ENCODE measurements at regions not wholly inside any gene's neighbourhood (a gene's known extent, or its start where the extent isn't known, plus 50 kb on each side); places are given as distances from the start of the nearest gene placed in this dataset.

- TF ChIP-seq RREB1 (CRISPR knock-in tag; IDR thresholded peaks at IDR 0.05) (no peak), ZNF507 (tag; conservative IDR thresholded peaks at IDR 0.05) (no peak)
Measured at GRCh38 chr1:195325181-195325580, 1283.1 kb downstream of the KCNT2 start (continued).

- H3K36me3 ChIP-seq (ENCODE audit: control insufficient read depth, insufficient read depth, low read length): no peaks in the 10 kb centered on the region
- no TSS peak for BruUV-seq (replicated peaks)
- no peak overlapping the region for H2AFZ ChIP-seq (ENCODE audit: low read depth, low read length)
- no peak overlapping the region for H3K27ac ChIP-seq (ENCODE audit: extremely low read depth, low read depth, low read length)
- DNase-seq (ENCODE audit: extremely low read depth in 1 of 4, low spot score in 3 of 4): no peak
- no peaks in the 10 kb centered on the region for H4K20me1 ChIP-seq (replicated peaks; ENCODE audit: control insufficient read depth, insufficient read depth, low read length)
- H3K4me2 ChIP-seq (ENCODE audit: insufficient read depth, low read length): no peak overlapping the region
- ChIA-PET CTCF (ENCODE audit: low intra/inter-chr PET ratio) (no interaction called here), POLR2A (no interaction called here)
- in situ Hi-C loops (cut with MboI) (no loop called here), intact Hi-C loops (cut with micrococcal nuclease) (no loop called here)
- no peaks in the 10 kb centered on the region for H3K27me3 ChIP-seq (ENCODE audit: control insufficient read depth in 2 of 2, insufficient read depth in 2 of 2, low read length in 2 of 2)
- no peak for ATAC-seq
- 2% methylated on average over 4 of the region's 4 CpGs for WGBS (ENCODE audit: insufficient coverage, low coverage, missing lambda C conversion rate)
- H3K9ac ChIP-seq (ENCODE audit: insufficient read depth in 1 of 2, low read depth in 2 of 2, low read length in 2 of 2): no peak overlapping the region
- TF ChIP-seq ZNF583 (CRISPR knock-in tag; IDR thresholded peaks at IDR 0.05) (no peak), PRDM10 (IDR thresholded peaks at IDR 0.05; ENCODE audit: partially characterized antibody) (no peak), ZNF639 (CRISPR knock-in tag; conservative IDR thresholded peaks at IDR 0.05 in 1 of 2, IDR thresholded peaks at IDR 0.05 in 1 of 2) (no peak), MEF2A (IDR thresholded peaks at IDR 0.05; ENCODE audit: control insufficient read depth, low read depth, low read length) (no peak), EGR1 (conservative IDR thresholded peaks at IDR 0.05) (no peak), HNRNPL (IDR thresholded peaks at IDR 0.05; ENCODE audit: low read depth, low read length) (no peak), KDM2B (CRISPR knock-in tag; IDR thresholded peaks at IDR 0.05) (no peak), SMARCA4 (IDR thresholded peaks at IDR 0.05) (no peak)
- H3K4me3 ChIP-seq: no peak overlapping the region
- H3K79me2 ChIP-seq (ENCODE audit: control insufficient read depth, insufficient read depth, low read length): no peaks in the 10 kb centered on the region
- no peak for FAIRE-seq
- no peaks in the 10 kb centered on the region for H3K9me1 ChIP-seq (ENCODE audit: control insufficient read depth, insufficient read depth, low read length)
- no peaks in the 10 kb centered on the region for H3K4me1 ChIP-seq (replicated peaks in 1 of 2; ENCODE audit: control insufficient read depth in 2 of 2, insufficient read depth in 2 of 2, low read length in 2 of 2)
- no peaks in the 10 kb centered on the region; the same call in 1 of the 2 replicates for H3K9me3 ChIP-seq (replicated peaks; ENCODE audit: control insufficient read depth, insufficient read depth, low read depth, low read length)
Measured at GRCh38 chr1:195306281-195306680, 1302.0 kb downstream of the KCNT2 start.

Data from K562 (cell line).